Amygdala (tissue), 56 donors: ENCODE measurements at regions not wholly inside any gene's neighbourhood (a gene's known extent, or its start where the extent isn't known, plus 50 kb on each side); places are given as distances from the start of the nearest gene placed in this dataset.
"Not testable (repeated sequence)": the region's sequence is repeated elsewhere in the genome, so short reads cannot be mapped to it uniquely, and the experiment has no call there.

ENCODE experiments used
- DNase-seq, 56 donors: peaks; one replicate each; lab custom pipeline; 2025; lab: John Stamatoyannopoulos, UW

- DNase-seq, result no peak
These were observed 509.2 kb upstream of the SOX11 start for GRCh38 chr2:5183031-5183430.

- no peak for DNase-seq
These were observed 504.9 kb upstream of the SOX11 start for GRCh38 chr2:5187283-5187682.

GRCh38 chr2:5188636-5189035 is 503.5 kb upstream of the SOX11 start:
- DNase-seq, result no peak

- no peak for DNase-seq
These were observed 502.2 kb upstream of the SOX11 start for GRCh38 chr2:5190023-5190422.

GRCh38 chr2:5195636-5196035 is 496.5 kb upstream of the SOX11 start:
- no peak for DNase-seq

- no peak for DNase-seq
These were observed 488.9 kb upstream of the SOX11 start for GRCh38 chr2:5203134-5203755.

- DNase-seq, result not testable (repeated sequence)
These were observed 485.4 kb upstream of the SOX11 start for GRCh38 chr2:5206742-5207141.

- DNase-seq, result no peak
These were observed 476.1 kb upstream of the SOX11 start for GRCh38 chr2:5215989-5216607.

- DNase-seq, result no peak
These were observed 465.0 kb upstream of the SOX11 start for GRCh38 chr2:5227062-5227699.

- no peak for DNase-seq
These were observed 462.6 kb upstream of the SOX11 start for GRCh38 chr2:5229574-5229973.

- no peak for DNase-seq
These were observed 461.7 kb upstream of the SOX11 start for GRCh38 chr2:5230444-5230843.

GRCh38 chr2:5230855-5231254 is 461.3 kb upstream of the SOX11 start:
- no peak for DNase-seq

GRCh38 chr2:5231287-5231686 is 460.9 kb upstream of the SOX11 start:
- no peak for DNase-seq

GRCh38 chr2:5234563-5234962 is 457.6 kb upstream of the SOX11 start:
- DNase-seq, result no peak

GRCh38 chr2:5235701-5236100 is 456.5 kb upstream of the SOX11 start:
- peak in 1 of 56 donors; percentile 3 for DNase-seq

- DNase-seq, result peak in 6 of 56 donors; percentile 0 to 19 (median 3)
These were observed 455.9 kb upstream of the SOX11 start for GRCh38 chr2:5236249-5236648.

- DNase-seq, result no peak
These were observed 449.4 kb upstream of the SOX11 start for GRCh38 chr2:5242751-5243150.

- DNase-seq, result no peak
These were observed 441.7 kb upstream of the SOX11 start for GRCh38 chr2:5250482-5250881.

GRCh38 chr2:5253263-5253662 is 438.9 kb upstream of the SOX11 start:
- no peak for DNase-seq

GRCh38 chr2:5254791-5255332 is 437.3 kb upstream of the SOX11 start:
- DNase-seq, result no peak

- DNase-seq, result no peak
These were observed 428.9 kb upstream of the SOX11 start for GRCh38 chr2:5263291-5263690.

- DNase-seq, result no peak
These were observed 427.8 kb upstream of the SOX11 start for GRCh38 chr2:5264361-5264760.
